HG02642 (cell line): ENCODE measurements at regions not wholly inside any gene's neighbourhood (a gene's known extent, or its start where the extent isn't known, plus 50 kb on each side); places are given as distances from the start of the nearest gene placed in this dataset.
"Not testable (repeated sequence)": the region's sequence is repeated elsewhere in the genome, so short reads cannot be mapped to it uniquely, and the experiment has no call there.

ENCODE experiments used
- ATAC-seq: cut with Tn5 transposase; IDR thresholded peaks from one replicate; pipeline ENCODE4 v1.9.1; 2021; ENCODE audit warnings: mild to moderate bottlenecking; ENCODE audit not compliant: unreplicated experiment, poor library complexity

DNA sequence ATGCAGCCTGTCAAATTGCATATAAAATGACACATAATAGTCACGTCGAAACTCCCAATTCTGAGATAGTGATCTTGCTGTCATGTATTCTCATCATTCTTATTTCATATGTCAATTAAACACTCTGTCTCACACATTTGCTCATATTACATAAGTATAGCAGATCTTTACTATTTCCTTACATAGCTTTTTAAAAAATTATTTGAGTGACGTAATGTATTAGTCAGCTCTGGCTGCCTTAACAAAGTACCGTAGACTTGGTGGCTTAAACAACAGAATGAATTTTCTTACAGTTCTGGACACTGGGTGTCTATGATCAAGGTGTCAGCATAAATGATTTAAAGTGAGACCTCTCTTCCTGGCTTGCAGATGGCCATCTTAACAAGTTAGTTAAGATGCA lies 1032.3 kb upstream of the NRXN1 start:
- no peak for ATAC-seq

- no peak for ATAC-seq
These were observed 1022.9 kb upstream of the NRXN1 start for GRCh38 chr2:52054824-52055223.

GRCh38 chr2:52036853-52037252 lies 1004.9 kb upstream of the NRXN1 start:
- ATAC-seq: no peak

DNA sequence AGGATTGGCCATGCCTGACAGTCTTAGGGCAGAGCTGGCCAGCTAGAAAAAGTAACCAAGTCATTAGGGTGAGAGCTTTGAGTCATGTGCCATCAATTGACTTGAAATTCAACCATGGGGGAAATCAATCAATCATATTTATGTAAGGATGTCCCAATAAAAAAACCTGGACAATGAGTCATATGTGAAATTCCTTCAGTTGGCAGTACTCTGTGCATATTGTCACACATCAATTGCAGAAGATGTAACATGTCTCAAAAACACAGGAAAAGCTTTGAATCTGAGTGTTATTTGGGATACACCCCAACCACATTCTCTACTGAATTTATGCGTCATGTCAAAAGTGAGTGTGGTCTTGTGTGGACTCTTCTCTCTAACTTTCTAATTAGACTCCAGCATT lies 1004.1 kb upstream of the NRXN1 start:
- no peak for ATAC-seq

DNA sequence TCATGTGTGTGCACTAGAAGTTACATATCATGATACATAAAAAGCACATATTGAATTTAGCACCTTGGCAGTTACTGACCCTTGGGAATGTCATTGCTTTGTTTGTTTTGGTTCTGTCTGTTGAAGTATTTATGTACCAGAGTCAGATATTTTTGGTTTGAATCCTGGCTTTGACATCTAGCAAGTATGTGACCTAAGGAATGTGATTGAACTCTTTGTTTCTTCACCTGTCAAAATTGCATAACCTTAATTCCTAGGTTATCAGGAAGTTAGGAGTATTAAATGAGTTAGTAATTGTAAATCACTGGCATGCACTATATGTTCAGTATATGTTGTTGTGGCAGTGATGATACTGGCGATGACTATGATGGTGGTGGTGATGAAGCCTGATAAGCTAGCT lies 1003.5 kb upstream of the NRXN1 start:
- ATAC-seq: no peak

DNA sequence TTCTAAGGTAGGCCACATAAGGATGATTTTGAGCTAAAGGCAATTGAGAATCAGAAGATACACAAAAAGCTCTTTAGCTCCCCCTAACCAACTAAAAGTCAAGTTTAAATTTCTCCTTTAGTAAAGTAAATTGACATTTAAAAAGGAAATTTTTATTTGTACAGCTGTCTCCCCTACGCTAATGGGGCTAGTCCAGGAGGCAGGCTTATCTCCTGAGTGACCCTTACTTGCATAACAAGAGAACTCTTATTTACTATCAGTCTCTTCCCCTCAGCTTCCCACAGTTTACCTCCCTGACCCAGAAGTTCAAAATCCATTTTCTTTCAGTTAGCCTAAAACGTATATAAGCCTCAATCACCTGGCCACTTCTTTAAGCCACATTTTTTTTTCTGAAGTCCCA lies 1002.8 kb upstream of the NRXN1 start:
- no peak for ATAC-seq

GRCh38 chr2:52022006-52022405 lies 990.1 kb upstream of the NRXN1 start:
- ATAC-seq: no peak

DNA sequence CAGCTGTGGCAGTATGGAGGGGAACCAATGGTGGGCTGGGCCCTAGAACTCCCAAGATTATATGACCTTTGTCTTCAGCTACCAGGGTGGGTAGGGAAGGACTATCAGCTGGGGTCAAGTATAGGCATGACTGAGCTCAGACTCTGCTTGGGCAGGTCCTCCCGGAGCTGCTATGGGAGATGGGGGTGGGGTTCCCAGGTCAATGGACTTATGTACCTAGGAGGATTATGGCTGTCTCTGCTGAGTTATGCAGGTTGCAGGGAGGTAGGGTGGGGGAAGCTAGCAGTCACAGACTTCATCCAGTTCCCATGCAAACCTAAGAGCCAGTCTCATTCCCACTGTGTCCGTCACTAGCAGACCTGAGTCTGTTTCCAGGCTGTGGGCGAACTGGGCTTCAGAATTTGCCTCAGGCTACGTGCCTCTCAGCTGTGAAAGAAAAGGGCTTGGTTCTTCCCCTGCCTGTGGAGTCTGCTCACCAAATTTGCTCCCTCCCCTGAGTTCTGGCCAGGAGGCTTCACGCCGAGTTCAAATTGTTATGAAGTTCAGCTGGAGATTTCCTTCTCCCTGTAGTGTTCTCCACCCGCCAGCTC lies 985.8 kb upstream of the NRXN1 start:
- ATAC-seq: no peak

GRCh38 chr2:52006821-52007366 lies 975.0 kb upstream of the NRXN1 start:
- not testable (repeated sequence) for ATAC-seq

DNA sequence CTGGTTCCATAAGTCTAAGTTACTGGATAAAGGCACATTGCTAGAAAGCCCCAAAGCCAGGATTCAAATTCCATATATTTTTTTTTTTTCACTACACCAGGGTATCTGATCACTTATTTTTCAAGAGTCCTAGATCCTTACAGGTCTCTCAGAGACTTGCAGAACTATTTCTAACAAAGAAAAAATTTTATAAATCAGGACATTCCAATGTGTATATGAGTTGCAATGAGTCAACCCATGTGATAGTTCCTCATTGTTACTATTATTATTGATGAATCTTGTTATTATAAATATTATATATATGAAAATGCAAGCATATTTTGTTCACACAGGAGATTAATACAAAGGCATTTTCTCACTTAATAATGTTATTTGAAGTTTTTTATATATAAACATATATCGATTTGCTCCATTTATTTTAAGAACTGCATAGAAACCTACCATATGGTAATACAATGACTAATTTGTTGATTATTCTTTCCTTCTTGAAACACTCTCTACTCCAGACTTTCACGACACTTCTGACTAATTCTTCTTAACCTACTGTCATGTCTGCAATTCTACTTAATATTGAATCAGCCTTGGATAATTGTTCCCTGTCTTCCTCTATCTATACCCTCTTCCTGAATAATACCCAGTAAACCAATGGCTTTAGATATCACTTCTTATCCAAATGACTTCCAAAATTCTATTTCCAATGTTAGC lies 968.4 kb upstream of the NRXN1 start:
- no peak for ATAC-seq

- ATAC-seq: no peak
These were observed 967.0 kb upstream of the NRXN1 start for GRCh38 chr2:51998890-51999289.

DNA sequence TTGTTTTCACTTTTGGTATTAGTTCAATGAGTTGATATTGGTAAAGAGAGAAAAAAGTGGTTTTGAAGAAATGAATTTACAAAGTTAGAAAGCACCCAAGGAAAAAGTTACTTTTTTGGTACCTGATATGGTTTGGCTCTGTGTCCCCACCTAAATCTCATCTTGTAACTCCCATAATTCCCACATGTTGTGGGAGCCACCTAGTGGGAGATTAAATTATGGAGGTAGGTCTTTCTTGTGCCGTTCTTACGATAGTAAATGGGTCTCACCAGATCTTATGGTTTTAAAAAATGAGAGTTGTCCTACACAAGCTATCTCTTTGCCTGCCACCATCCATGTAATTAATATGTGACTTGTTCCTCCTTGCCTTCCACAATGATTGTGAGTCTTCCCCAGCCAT lies 965.6 kb upstream of the NRXN1 start:
- no peak for ATAC-seq

- no peak for ATAC-seq
These were observed 963.4 kb upstream of the NRXN1 start for GRCh38 chr2:51995293-51995692.

DNA sequence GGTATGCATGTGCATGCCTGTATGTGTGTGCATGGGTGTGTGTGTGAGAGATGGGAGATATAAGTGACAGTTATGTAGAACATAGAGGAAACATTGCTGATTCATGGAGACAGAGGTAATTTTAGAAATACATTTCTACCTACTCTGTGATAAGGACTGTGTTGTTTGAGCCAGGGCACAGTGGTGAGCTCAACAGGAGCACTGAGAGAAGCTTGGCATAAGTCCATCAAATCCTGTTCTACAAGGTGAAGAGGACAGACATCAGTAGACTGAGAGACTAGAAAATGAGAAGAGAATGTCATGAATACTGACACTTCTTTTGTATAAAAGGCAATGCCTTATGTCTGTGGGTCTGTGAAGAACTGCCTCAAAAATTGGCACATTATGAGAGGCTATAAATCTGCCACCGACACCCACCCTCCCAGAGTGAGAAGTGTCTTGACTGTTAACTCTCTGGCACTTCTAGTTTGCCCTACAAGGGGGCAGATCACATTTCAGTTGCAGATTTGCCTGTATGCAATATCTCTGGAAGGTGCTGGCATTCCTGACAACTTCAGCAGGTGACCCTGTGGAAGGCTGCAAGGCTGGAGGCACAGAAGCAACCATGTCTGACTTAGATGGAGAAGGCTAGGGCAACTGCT lies 962.3 kb upstream of the NRXN1 start:
- ATAC-seq: no peak

- ATAC-seq: no peak
These were observed 958.8 kb upstream of the NRXN1 start for GRCh38 chr2:51990684-51991083.

GRCh38 chr2:51986101-51986500 lies 954.2 kb upstream of the NRXN1 start:
- no peak for ATAC-seq

GRCh38 chr2:51981783-51982182 lies 949.9 kb upstream of the NRXN1 start:
- no peak for ATAC-seq

GRCh38 chr2:51976623-51977022 lies 944.7 kb upstream of the NRXN1 start:
- ATAC-seq: no peak

DNA sequence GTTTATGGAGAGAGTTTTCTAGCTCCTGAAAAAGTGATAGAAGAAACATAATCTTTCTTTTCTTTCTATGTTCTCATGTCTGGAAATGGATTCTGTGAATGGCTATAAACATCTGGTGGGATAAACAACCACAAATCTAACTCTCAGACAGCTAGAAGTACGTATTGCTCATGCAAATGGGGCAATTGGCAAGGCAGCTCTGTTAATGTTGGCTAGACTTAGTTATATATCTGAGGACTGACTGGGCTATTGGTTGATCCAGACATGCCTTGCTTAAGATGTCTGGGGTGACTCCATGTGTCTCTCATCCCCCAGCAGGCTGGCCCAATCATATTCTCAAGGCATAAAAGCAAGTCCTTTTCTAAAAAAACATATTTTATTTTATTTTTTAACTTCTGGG lies 939.2 kb upstream of the NRXN1 start:
- no peak for ATAC-seq

DNA sequence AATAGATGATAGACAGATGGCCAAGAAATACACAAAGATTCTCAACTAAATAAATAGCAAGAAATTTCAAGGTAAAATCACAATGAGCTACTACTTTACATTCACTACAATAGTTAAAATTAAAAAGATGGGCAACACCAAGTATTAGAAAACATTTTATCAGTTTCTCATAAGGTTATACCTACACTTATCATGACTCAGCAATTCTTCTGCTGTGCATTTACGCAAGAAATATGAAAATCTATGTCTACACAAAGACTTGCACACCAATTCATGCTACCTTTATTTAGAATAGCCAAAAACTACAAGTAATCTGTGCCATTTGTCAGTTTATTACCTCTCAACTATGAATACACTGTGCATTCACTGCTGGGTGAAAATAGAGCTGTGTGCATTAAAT lies 937.4 kb upstream of the NRXN1 start:
- no peak for ATAC-seq

- ATAC-seq: no peak
These were observed 929.0 kb upstream of the NRXN1 start for GRCh38 chr2:51960841-51961335.
